ENCODE measurements at regions not wholly inside any gene's neighbourhood (a gene's known extent, or its start where the extent isn't known, plus 50 kb on each side); places are given as distances from the start of the nearest gene placed in this dataset.

DNA sequence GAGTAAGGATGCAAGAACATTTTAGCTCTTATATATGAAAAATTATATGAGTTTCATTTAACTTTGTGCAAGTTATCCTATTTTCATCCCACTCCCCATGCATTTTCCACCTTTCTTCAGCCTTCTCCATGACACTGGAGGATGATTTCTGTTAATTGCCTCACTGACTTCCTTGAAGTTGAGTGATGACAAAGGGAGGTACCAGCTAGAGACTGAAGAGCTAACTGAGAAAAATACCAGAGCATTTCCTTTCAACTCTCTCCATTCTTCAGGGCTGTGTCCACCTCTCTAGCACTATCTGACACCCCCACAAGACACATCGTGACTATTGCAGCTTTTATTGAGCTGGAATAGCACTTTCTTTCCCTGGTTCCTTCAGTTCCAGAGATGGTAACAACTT, 711.6 kb upstream of the LRRC4C start:
- Histone ChIP-seq H3K4me2 (ENCODE audit: low read length) (no peak overlapping the region), H2AK5ac (ENCODE audit: low read length) (no peak overlapping the region), H3K4me1 (ENCODE audit: control insufficient read depth, low read depth, low read length) (no peaks in the 10 kb centered on the region), H3K79me2 (ENCODE audit: control insufficient read depth, insufficient read depth, low read length) (no peaks in the 10 kb centered on the region), H3K4me3 (ENCODE audit: low read length) (no peak overlapping the region), H3K36me3 (ENCODE audit: control insufficient read depth, insufficient read depth, low read length) (no peaks in the 10 kb centered on the region), H3K27ac (ENCODE audit: low read depth, low read length) (no peak overlapping the region), H4K8ac (ENCODE audit: low read depth, low read length) (no peak overlapping the region), H4K5ac (ENCODE audit: low read length) (no peak overlapping the region), H2BK120ac (ENCODE audit: low read depth, low read length) (no peak overlapping the region), H3K9ac (ENCODE audit: low read length) (no peak overlapping the region), H2BK5ac (ENCODE audit: low read length) (no peak overlapping the region), H3K18ac (ENCODE audit: low read length) (no peak overlapping the region), H3K56ac (ENCODE audit: low read length) (no peak overlapping the region), H3K4ac (ENCODE audit: low read depth, low read length) (no peak overlapping the region), H3K27me3 (ENCODE audit: insufficient read depth, low read length, poor library complexity) (no peaks in the 10 kb centered on the region), H3K23ac (ENCODE audit: low read length) (no peak overlapping the region), H2BK15ac (replicated peaks; ENCODE audit: low read depth) (no peak overlapping the region), H3K79me1 (ENCODE audit: low read length) (no peaks in the 10 kb centered on the region)
- no peak for DNase-seq
- no CpG with 5 or more reads among the region's 1 CpG for WGBS (ENCODE audit: extremely low coverage, insufficient coverage, low lambda C conversion rate)

DNA sequence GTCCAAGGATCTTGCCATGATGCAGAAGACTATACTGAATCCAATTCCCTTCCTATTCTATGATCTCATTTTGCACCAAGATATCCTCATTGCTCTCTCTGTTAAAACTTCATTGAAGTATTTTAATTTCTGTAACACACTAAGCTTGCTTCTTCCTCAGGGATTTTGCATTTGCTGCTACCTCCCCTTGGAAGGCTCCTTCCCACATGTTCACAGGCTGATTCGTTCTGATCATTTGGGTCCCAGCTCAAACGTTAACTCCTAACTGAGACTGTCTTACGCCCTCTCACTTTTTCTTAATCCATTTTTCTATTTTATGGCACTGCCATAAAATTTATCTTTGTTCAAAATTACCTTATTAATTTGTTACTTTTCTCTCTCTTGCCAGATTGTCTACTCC, 713.0 kb upstream of the LRRC4C start:
- no peak overlapping the region for H3K4ac ChIP-seq (ENCODE audit: low read depth, low read length)
- H3K27me3 ChIP-seq (ENCODE audit: insufficient read depth, low read length, poor library complexity): no peaks in the 10 kb centered on the region
- H3K56ac ChIP-seq (ENCODE audit: low read length): no peak overlapping the region
- no peak overlapping the region for H3K18ac ChIP-seq (ENCODE audit: low read length)
- no peak for DNase-seq
- H4K5ac ChIP-seq (ENCODE audit: low read length): no peak overlapping the region
- H3K79me2 ChIP-seq (ENCODE audit: control insufficient read depth, insufficient read depth, low read length): no peaks in the 10 kb centered on the region
- no peak overlapping the region for H4K8ac ChIP-seq (ENCODE audit: low read depth, low read length)
- H2AK5ac ChIP-seq (ENCODE audit: low read length): no peak overlapping the region
- no peak overlapping the region for H3K4me3 ChIP-seq (ENCODE audit: low read length)
- no peaks in the 10 kb centered on the region for H3K4me1 ChIP-seq (ENCODE audit: control insufficient read depth, low read depth, low read length)
- H2BK120ac ChIP-seq (ENCODE audit: low read depth, low read length): no peak overlapping the region
- no peak overlapping the region for H3K9ac ChIP-seq (ENCODE audit: low read length)
- no peak overlapping the region for H3K4me2 ChIP-seq (ENCODE audit: low read length)
- H3K36me3 ChIP-seq (ENCODE audit: control insufficient read depth, insufficient read depth, low read length): no peaks in the 10 kb centered on the region
- no peak overlapping the region for H2BK5ac ChIP-seq (ENCODE audit: low read length)
- no peak overlapping the region for H3K27ac ChIP-seq (ENCODE audit: low read depth, low read length)
- no CpG with 5 or more reads among the region's 3 CpGs for WGBS (ENCODE audit: extremely low coverage, insufficient coverage, low lambda C conversion rate)
- H3K79me1 ChIP-seq (ENCODE audit: low read length): no peaks in the 10 kb centered on the region
- H3K23ac ChIP-seq (ENCODE audit: low read length): no peak overlapping the region
- H2BK15ac ChIP-seq (replicated peaks; ENCODE audit: low read depth): no peak overlapping the region

DNA sequence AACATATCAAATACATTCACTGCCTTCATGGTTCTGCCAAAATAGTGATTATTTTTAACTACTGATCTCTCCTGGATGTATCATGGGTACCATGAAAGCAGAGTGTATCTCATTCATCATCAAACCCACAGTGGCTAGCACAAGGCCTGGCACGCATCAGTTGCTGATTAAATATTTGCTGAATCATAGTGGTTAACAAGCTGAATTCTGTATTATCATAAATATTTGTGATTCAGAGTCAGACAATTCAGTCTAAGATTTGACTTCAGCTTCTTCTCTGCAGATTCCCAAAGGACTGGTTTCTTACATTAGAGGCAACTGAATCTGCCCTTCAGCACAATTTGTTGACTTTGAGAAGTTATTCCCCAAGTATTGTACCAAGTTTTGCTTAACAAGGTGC, 715.8 kb upstream of the LRRC4C start:
- Histone ChIP-seq H3K4me1 (ENCODE audit: control insufficient read depth, low read depth, low read length) (no peaks in the 10 kb centered on the region), H3K4me3 (ENCODE audit: low read length) (no peak overlapping the region), H3K56ac (ENCODE audit: low read length) (no peak overlapping the region), H4K5ac (ENCODE audit: low read length) (no peak overlapping the region), H3K79me1 (ENCODE audit: low read length) (no peaks in the 10 kb centered on the region), H3K18ac (ENCODE audit: low read length) (no peak overlapping the region), H3K79me2 (ENCODE audit: control insufficient read depth, insufficient read depth, low read length) (no peaks in the 10 kb centered on the region), H2BK5ac (ENCODE audit: low read length) (no peak overlapping the region), H3K4ac (ENCODE audit: low read depth, low read length) (no peak overlapping the region), H3K27me3 (ENCODE audit: insufficient read depth, low read length, poor library complexity) (no peaks in the 10 kb centered on the region), H3K27ac (ENCODE audit: low read depth, low read length) (no peak overlapping the region), H2AK5ac (ENCODE audit: low read length) (no peak overlapping the region), H3K4me2 (ENCODE audit: low read length) (no peak overlapping the region), H2BK120ac (ENCODE audit: low read depth, low read length) (no peak overlapping the region), H3K23ac (ENCODE audit: low read length) (no peak overlapping the region), H3K36me3 (ENCODE audit: control insufficient read depth, insufficient read depth, low read length) (no peaks in the 10 kb centered on the region), H3K9ac (ENCODE audit: low read length) (no peak overlapping the region), H4K8ac (ENCODE audit: low read depth, low read length) (no peak overlapping the region), H2BK15ac (replicated peaks; ENCODE audit: low read depth) (no peak overlapping the region)
- no peak for DNase-seq
- WGBS (ENCODE audit: extremely low coverage, insufficient coverage, low lambda C conversion rate): no CpG with 5 or more reads among the region's 1 CpG

DNA sequence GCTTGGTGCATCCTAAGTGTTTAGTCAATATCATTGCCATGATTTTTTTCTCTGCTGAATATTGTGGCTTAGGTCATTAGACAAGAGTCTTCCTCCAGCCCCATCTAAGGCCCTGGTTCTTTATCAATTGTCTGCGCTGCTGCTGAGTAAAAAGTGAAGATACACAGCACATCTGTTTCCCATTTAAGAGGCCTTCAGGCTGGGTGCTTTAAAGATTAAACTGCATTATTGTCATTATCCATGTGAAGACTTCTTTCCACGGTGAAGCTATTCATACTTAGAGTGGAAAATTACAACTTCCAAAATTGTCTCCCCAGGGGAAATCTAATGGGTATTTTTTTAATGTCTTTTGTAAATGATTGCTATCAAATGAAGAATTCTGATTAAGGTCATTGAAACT, 719.8 kb upstream of the LRRC4C start:
- H2BK120ac ChIP-seq (ENCODE audit: low read depth, low read length): no peak overlapping the region
- no peak overlapping the region for H2BK15ac ChIP-seq (replicated peaks; ENCODE audit: low read depth)
- no peak overlapping the region for H3K4me3 ChIP-seq (ENCODE audit: low read length)

DNA sequence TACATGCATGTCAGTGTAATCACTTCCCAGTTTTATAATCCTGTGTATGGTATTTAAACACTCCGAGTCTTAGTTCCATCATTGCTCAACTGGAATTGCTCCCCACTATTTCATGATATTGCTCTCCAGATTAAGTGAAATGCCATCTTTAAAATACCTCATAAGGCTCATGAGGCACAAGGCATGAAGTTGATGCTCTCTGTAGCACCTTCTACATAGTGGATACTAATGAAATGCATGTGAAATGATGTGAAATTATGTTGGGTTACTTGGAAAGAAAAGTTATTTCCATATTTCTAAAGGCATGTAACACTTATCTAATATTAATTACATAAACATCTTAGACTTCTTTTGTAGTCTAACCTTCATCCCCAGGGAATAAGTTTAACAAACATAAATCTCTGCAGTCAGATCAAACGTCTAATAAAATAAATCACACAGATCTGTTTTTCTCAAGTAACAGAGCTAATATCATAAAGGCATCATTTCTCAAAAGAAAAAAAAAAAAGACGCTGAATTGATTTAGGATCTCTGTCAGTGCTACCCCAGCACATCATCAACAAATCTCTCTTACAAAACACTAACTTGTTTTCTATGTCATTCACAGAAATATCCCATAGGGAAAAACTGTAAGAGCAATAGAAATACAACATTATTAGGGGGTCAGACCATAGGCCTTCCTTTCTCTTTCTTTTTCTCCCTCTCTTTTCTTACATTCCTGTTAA, 736.0 kb upstream of the LRRC4C start:
- DNase-seq: no peak
- Histone ChIP-seq H3K18ac (ENCODE audit: low read length) (no peak overlapping the region), H2AK5ac (ENCODE audit: low read length) (no peak overlapping the region), H3K23ac (ENCODE audit: low read length) (no peak overlapping the region), H4K8ac (ENCODE audit: low read depth, low read length) (no peak overlapping the region), H3K4me3 (ENCODE audit: low read length) (no peak overlapping the region), H3K4me1 (ENCODE audit: control insufficient read depth, low read depth, low read length) (no peaks in the 10 kb centered on the region), H4K5ac (ENCODE audit: low read length) (no peak overlapping the region), H3K79me1 (ENCODE audit: low read length) (no peaks in the 10 kb centered on the region), H3K79me2 (ENCODE audit: control insufficient read depth, insufficient read depth, low read length) (no peaks in the 10 kb centered on the region), H2BK120ac (ENCODE audit: low read depth, low read length) (no peak overlapping the region), H3K9ac (ENCODE audit: low read length) (no peak overlapping the region), H3K27ac (ENCODE audit: low read depth, low read length) (no peak overlapping the region), H3K27me3 (ENCODE audit: insufficient read depth, low read length, poor library complexity) (no peaks in the 10 kb centered on the region), H2BK15ac (replicated peaks; ENCODE audit: low read depth) (no peak overlapping the region), H3K56ac (ENCODE audit: low read length) (no peak overlapping the region), H2BK5ac (ENCODE audit: low read length) (no peak overlapping the region), H3K4me2 (ENCODE audit: low read length) (no peak overlapping the region), H3K36me3 (ENCODE audit: control insufficient read depth, insufficient read depth, low read length) (no peaks in the 10 kb centered on the region), H3K4ac (ENCODE audit: low read depth, low read length) (no peak overlapping the region)
- WGBS (ENCODE audit: extremely low coverage, insufficient coverage, low lambda C conversion rate): no CpG with 5 or more reads among the region's 3 CpGs

More for the DNA sequence above, 719.8 kb upstream of the LRRC4C start:
- H2BK5ac ChIP-seq (ENCODE audit: low read length): no peak overlapping the region
- H3K27me3 ChIP-seq (ENCODE audit: insufficient read depth, low read length, poor library complexity): no peaks in the 10 kb centered on the region
- no peak overlapping the region for H3K4me2 ChIP-seq (ENCODE audit: low read length)
- no peak overlapping the region for H4K5ac ChIP-seq (ENCODE audit: low read length)
- no peak overlapping the region for H3K23ac ChIP-seq (ENCODE audit: low read length)
- no peak overlapping the region for H3K4ac ChIP-seq (ENCODE audit: low read depth, low read length)
- no peak overlapping the region for H3K9ac ChIP-seq (ENCODE audit: low read length)
- no peaks in the 10 kb centered on the region for H3K79me2 ChIP-seq (ENCODE audit: control insufficient read depth, insufficient read depth, low read length)
- H3K4me1 ChIP-seq (ENCODE audit: control insufficient read depth, low read depth, low read length): no peaks in the 10 kb centered on the region
- no peak overlapping the region for H4K8ac ChIP-seq (ENCODE audit: low read depth, low read length)
- no peak overlapping the region for H3K56ac ChIP-seq (ENCODE audit: low read length)
- no peak for DNase-seq
- WGBS (ENCODE audit: extremely low coverage, insufficient coverage, low lambda C conversion rate): no CpG with 5 or more reads among the region's 2 CpGs
- H3K36me3 ChIP-seq (ENCODE audit: control insufficient read depth, insufficient read depth, low read length): no peaks in the 10 kb centered on the region
- no peak overlapping the region for H3K18ac ChIP-seq (ENCODE audit: low read length)
- no peak overlapping the region for H2AK5ac ChIP-seq (ENCODE audit: low read length)
- H3K79me1 ChIP-seq (ENCODE audit: low read length): no peaks in the 10 kb centered on the region
- no peak overlapping the region for H3K27ac ChIP-seq (ENCODE audit: low read depth, low read length)

DNA sequence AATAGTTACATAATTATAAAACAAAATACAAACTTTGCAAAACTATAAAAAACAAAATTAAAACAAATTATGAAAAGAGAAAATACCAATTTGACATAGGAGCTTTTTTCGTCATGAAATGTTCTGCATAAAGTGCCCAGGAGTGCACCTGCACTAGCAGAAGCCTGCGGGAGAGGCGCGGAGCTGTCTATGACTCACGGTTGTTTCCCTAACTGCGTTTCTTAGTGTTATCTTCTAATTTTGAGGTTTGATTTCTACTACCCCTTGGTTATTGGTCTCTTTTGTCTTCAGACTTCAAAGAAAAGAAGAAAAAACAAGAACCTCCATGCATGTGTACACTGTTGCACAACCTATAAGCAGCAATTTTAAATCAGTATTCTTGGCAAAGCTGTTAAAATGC, 740.9 kb upstream of the LRRC4C start:
- Histone ChIP-seq H2AK5ac (ENCODE audit: low read length) (no peak overlapping the region), H3K4me3 (ENCODE audit: low read length) (no peak overlapping the region), H3K79me2 (ENCODE audit: control insufficient read depth, insufficient read depth, low read length) (no peaks in the 10 kb centered on the region), H3K9ac (ENCODE audit: low read length) (no peak overlapping the region), H2BK120ac (ENCODE audit: low read depth, low read length) (no peak overlapping the region), H3K4me2 (ENCODE audit: low read length) (no peak overlapping the region), H3K27me3 (ENCODE audit: insufficient read depth, low read length, poor library complexity) (no peaks in the 10 kb centered on the region), H3K27ac (ENCODE audit: low read depth, low read length) (no peak overlapping the region), H3K18ac (ENCODE audit: low read length) (no peak overlapping the region), H3K4me1 (ENCODE audit: control insufficient read depth, low read depth, low read length) (no peaks in the 10 kb centered on the region), H4K5ac (ENCODE audit: low read length) (no peak overlapping the region), H3K23ac (ENCODE audit: low read length) (no peak overlapping the region), H3K36me3 (ENCODE audit: control insufficient read depth, insufficient read depth, low read length) (no peaks in the 10 kb centered on the region), H3K4ac (ENCODE audit: low read depth, low read length) (no peak overlapping the region), H2BK5ac (ENCODE audit: low read length) (no peak overlapping the region), H3K79me1 (ENCODE audit: low read length) (no peaks in the 10 kb centered on the region), H4K8ac (ENCODE audit: low read depth, low read length) (no peak overlapping the region), H3K56ac (ENCODE audit: low read length) (no peak overlapping the region), H2BK15ac (replicated peaks; ENCODE audit: low read depth) (no peak overlapping the region)
- no peak for DNase-seq
- no CpG with 5 or more reads among the region's 6 CpGs for WGBS (ENCODE audit: extremely low coverage, insufficient coverage, low lambda C conversion rate)
